ENCODE measurements at regions not wholly inside any gene's neighbourhood (a gene's known extent, or its start where the extent isn't known, plus 50 kb on each side); places are given as distances from the start of the nearest gene placed in this dataset.
"Not testable (repeated sequence)": the region's sequence is repeated elsewhere in the genome, so short reads cannot be mapped to it uniquely, and the experiment has no call there.

- no peak overlapping the region for H3K4me3 ChIP-seq (ENCODE audit: low read depth, low read length)
- TF ChIP-seq, protein P1, sequence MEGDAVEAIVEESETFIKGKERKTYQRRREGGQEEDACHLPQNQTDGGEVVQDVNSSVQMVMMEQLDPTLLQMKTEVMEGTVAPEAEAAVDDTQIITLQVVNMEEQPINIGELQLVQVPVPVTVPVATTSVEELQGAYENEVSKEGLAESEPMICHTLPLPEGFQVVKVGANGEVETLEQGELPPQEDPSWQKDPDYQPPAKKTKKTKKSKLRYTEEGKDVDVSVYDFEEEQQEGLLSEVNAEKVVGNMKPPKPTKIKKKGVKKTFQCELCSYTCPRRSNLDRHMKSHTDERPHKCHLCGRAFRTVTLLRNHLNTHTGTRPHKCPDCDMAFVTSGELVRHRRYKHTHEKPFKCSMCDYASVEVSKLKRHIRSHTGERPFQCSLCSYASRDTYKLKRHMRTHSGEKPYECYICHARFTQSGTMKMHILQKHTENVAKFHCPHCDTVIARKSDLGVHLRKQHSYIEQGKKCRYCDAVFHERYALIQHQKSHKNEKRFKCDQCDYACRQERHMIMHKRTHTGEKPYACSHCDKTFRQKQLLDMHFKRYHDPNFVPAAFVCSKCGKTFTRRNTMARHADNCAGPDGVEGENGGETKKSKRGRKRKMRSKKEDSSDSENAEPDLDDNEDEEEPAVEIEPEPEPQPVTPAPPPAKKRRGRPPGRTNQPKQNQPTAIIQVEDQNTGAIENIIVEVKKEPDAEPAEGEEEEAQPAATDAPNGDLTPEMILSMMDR (conservative IDR thresholded peaks at IDR 0.05; ENCODE audit: low read depth, low read length): no peak
- DNase-seq (ENCODE audit: low read depth): no peak
These were observed 176.3 kb downstream of the PTPRU start for GRCh38 chr1:29412591-29412990.

GRCh38 chr1:29410476-29410875, 174.2 kb downstream of the PTPRU start:
- TF ChIP-seq, protein P1 (conservative IDR thresholded peaks at IDR 0.05; ENCODE audit: low read depth, low read length): no peak
- DNase-seq (ENCODE audit: low read depth): no peak
- no peak overlapping the region for H3K4me3 ChIP-seq (ENCODE audit: low read depth, low read length)

DNA sequence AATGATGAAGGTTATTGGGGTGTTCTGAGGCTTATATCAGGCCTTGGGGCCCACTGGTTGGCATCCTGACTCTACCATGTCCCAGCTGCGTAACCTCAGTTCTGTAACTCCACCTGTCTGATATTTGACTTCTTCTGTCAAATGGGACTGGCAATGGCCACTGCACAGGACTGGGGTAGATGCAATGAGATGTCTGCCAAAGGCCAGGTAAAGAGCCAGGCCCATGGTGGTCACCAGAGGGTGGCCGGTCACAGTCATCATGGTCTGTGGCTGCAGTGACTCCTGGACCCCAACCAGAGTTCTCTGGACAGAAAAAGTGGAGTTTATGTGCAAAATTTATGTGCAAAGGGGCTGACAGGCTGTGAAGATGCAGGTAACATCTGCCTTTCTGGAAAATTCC, 173.3 kb downstream of the PTPRU start:
- TF ChIP-seq, protein P1 (conservative IDR thresholded peaks at IDR 0.05; ENCODE audit: low read depth, low read length): no peak
- DNase-seq (ENCODE audit: low read depth): no peak
- no peak overlapping the region for H3K4me3 ChIP-seq (ENCODE audit: low read depth, low read length)

DNA sequence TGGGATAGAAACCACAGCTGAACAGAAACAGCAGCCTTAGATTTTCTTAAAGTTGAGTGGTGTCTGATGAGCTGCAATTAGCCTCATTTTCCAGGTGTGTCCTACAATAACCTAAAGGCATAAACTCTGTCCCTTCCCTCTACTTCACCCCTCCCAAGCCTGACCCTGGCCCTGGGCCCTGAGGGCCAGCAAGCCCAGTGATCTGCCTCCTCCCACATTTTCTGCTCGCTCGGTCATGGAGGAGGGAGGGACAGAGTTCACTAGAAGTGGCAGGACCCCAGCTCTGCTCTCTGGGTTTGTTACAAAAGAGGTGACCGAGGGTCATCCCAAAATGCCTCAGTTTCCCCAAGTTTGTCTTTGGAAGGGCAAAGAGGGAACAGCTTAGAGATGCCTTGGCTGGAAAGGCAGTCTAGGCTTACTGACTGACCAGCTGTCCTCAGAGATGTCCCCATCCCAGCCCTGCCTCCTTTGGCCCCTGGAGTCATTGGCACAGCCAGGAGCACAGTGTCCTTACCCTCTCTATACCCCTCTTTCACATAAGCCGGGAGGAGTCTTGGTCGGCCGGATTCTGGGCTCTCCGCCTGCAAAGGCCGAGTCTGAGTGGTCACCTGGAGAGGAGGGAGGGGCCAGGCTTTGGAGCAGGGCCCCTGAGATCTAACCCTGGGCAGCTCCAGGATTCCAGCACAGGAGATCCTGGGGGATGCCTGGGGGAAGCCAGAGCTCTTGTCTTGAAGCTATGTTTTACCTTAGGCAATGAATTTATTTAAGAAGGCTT, 172.7 kb downstream of the PTPRU start:
- no peak overlapping the region for H3K4me3 ChIP-seq (ENCODE audit: low read depth, low read length)
- TF ChIP-seq, protein P1 (conservative IDR thresholded peaks at IDR 0.05; ENCODE audit: low read depth, low read length): no peak
- DNase-seq (ENCODE audit: low read depth): no peak

DNA sequence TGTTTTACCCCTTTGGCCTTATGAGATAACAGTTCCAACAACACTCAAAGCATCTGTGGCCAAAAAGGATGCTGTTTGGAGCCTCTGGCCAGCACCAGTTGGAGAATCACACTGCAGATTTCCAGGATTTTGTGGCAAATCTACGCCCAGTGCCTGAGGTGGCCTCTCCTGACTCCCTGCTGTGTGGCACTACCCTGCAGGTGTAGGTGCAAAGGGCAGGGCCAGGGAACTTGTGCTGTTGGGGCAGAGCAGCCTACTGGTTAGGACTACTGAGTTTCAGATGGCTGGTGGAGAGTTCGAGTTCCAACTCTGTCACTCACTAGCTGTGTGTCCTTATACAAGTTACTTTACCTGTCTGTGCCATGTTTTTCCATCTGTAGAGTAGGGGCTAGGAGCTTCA, 170.5 kb downstream of the PTPRU start:
- DNase-seq (ENCODE audit: low read depth): no peak
- H3K4me3 ChIP-seq (ENCODE audit: low read depth, low read length): no peak overlapping the region
- TF ChIP-seq, protein P1 (conservative IDR thresholded peaks at IDR 0.05; ENCODE audit: low read depth, low read length): no peak

DNA sequence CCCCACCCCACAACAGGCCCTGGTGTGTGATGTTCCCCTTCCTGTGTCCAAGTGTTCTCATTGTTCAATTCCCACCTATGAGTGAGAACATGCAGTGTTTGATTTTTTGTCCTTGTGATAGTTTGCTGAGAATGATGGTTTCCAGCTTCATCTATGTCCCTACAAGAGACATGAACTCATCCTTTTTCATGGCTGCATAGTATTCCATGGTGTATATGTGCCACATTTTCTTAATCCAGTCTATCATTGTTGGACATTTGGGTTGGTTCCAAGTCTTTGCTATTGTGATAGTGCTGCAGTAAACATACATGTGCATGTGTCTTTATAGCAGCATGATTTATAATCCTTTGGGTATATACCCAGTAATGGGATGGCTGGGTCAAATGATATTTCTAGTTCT, 163.9 kb downstream of the PTPRU start:
- DNase-seq (ENCODE audit: low read depth): not testable (repeated sequence)

DNA sequence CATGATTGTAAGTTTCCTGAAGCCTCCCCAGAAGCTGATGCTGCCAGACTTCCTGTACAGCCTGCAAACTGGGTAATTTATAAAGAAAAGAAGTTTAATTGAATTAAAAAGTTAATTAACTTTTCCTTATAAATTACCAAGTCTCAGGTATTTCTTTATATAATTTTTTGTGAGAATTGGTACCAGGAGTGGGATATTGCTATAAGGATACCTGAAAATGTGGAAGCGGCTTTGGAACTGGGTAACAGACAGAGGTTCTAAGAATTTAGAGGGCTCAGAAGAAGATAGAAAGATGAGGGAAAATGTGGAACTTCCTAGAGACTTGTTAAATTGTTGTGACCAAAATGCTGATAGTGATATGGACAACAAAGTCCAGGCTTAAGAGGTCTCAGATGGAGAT, 163.1 kb downstream of the PTPRU start:
- no peak overlapping the region for H3K4me3 ChIP-seq (ENCODE audit: low read depth, low read length)
- TF ChIP-seq, protein P1 (conservative IDR thresholded peaks at IDR 0.05; ENCODE audit: low read depth, low read length): no peak
- no peak for DNase-seq (ENCODE audit: low read depth)

More for the DNA sequence above, 163.9 kb downstream of the PTPRU start:
- not testable (repeated sequence) for H3K4me3 ChIP-seq (ENCODE audit: low read depth, low read length)

All from epithelial cell of proximal tubule (primary cell).